ENCODE measurements at regions not wholly inside any gene's neighbourhood (a gene's known extent, or its start where the extent isn't known, plus 50 kb on each side); places are given as distances from the start of the nearest gene placed in this dataset.

DNA sequence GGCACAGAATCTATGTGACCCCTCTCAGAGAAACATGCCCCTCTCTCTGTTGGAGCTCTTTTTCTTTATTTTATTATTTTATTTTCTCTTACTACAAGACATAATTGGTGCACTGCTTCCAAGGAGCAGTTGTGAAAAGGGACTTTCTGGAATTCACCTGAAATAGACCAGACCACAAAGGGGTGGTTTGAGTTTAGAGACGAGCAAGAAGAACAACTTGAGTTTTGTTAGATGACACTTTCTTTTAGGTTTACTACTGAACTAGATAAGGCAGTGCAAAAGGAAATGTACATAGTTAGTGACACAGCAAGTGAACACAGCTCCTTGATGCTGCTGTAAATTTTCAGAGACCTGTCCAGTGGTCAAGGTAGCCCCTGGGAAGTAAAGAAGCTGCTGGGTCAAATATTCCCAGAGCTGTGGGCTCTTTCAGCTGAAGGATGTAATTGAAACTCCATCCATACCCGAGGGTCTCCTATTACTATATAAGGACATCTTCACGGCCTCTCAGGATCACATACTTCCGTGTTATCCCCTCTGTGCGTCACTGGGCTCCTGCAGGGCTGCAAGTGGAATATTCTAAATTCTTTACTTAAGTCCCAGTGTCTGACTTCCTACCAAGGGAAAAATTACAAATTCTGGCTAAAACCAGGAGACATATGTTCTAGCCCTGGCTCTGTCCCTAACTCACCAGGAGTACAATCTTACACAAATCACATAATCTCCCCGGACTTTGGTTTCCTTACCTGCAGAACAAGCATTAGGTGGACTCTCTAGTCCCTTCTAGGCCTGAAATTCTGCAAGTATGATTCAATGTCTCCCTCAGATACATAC lies 69.1 kb upstream of the ADTRP start:
- TF ChIP-seq, protein P1, sequence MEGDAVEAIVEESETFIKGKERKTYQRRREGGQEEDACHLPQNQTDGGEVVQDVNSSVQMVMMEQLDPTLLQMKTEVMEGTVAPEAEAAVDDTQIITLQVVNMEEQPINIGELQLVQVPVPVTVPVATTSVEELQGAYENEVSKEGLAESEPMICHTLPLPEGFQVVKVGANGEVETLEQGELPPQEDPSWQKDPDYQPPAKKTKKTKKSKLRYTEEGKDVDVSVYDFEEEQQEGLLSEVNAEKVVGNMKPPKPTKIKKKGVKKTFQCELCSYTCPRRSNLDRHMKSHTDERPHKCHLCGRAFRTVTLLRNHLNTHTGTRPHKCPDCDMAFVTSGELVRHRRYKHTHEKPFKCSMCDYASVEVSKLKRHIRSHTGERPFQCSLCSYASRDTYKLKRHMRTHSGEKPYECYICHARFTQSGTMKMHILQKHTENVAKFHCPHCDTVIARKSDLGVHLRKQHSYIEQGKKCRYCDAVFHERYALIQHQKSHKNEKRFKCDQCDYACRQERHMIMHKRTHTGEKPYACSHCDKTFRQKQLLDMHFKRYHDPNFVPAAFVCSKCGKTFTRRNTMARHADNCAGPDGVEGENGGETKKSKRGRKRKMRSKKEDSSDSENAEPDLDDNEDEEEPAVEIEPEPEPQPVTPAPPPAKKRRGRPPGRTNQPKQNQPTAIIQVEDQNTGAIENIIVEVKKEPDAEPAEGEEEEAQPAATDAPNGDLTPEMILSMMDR (IDR thresholded peaks at IDR 0.05) = no peak
- no peak for TF ChIP-seq SIN3A (IDR thresholded peaks at IDR 0.05; ENCODE audit: borderline replicate concordance, insufficient read depth, low read depth, low read length)
- TF ChIP-seq TCF7L2 (IDR thresholded peaks at IDR 0.05; ENCODE audit: low read depth, low read length) = no peak
